ENCODE measurements at regions not wholly inside any gene's neighbourhood (a gene's known extent, or its start where the extent isn't known, plus 50 kb on each side); places are given as distances from the start of the nearest gene placed in this dataset.

DNA sequence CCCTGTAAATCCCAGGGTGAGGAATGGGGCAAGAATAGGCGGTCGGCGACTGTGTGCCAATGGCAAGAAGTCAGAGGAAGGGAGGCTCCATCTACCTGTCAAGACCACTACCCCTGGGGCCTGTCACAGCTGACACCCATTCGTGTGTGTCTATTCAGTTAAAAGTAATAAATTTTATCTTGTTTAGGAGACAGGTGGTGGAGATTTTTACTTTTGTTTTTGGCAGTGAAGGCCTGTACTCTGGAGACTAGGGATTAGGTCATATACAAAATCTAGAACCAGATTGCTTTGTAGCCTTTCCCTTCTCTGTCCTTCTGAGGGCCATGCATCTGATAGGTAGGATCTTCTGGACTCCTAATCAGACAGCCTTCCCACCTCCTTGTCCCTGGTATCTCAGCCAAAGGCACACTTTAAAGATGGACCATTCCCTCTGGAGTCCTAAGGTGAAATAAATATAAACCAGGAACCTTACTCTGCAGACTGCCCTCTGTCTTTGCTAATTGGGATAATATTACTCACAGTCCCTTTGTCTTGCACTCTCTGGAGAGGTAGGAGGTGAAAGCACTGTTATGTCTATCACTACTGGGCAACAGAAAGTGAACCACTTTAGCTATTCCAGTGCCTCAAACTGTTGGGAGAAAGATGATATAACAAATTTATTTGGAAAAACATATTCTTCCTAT lies 213.2 kb upstream of the ACTBL2 start:
- TF ChIP-seq, protein P1, sequence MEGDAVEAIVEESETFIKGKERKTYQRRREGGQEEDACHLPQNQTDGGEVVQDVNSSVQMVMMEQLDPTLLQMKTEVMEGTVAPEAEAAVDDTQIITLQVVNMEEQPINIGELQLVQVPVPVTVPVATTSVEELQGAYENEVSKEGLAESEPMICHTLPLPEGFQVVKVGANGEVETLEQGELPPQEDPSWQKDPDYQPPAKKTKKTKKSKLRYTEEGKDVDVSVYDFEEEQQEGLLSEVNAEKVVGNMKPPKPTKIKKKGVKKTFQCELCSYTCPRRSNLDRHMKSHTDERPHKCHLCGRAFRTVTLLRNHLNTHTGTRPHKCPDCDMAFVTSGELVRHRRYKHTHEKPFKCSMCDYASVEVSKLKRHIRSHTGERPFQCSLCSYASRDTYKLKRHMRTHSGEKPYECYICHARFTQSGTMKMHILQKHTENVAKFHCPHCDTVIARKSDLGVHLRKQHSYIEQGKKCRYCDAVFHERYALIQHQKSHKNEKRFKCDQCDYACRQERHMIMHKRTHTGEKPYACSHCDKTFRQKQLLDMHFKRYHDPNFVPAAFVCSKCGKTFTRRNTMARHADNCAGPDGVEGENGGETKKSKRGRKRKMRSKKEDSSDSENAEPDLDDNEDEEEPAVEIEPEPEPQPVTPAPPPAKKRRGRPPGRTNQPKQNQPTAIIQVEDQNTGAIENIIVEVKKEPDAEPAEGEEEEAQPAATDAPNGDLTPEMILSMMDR (IDR thresholded peaks at IDR 0.05): peak in 5 of 12 donors; percentile 5 to 38 (median 18)
- TF ChIP-seq POLR2A (IDR thresholded peaks at IDR 0.05): no peak
